Chondrocyte (in vitro differentiated cells): ENCODE measurements at regions not wholly inside any gene's neighbourhood (a gene's known extent, or its start where the extent isn't known, plus 50 kb on each side); places are given as distances from the start of the nearest gene placed in this dataset.

Source experiments
- DNase-seq: peaks from one replicate; pipeline ENCODE4 v3.0.0; 2021; ENCODE audit warnings: mixed read lengths, low spot score
- H3K27ac Mint-ChIP-seq: one replicate; pipeline ENCODE4 v1.8.0; 2021; ENCODE audit warnings: mild to moderate bottlenecking, moderate library complexity, mixed read lengths; ENCODE audit not compliant: unreplicated experiment
- H3K27me3 Mint-ChIP-seq: 2 replicates; pipeline ENCODE4 v1.8.0; 2021; ENCODE audit warnings: low read depth, mixed read lengths
- H3K36me3 Mint-ChIP-seq: 2 replicates; pipeline ENCODE4 v1.8.0; 2021; ENCODE audit warnings: low read depth, mixed read lengths
- H3K4me1 Mint-ChIP-seq: 2 replicates; pipeline ENCODE4 v1.8.0; 2021; ENCODE audit warnings: low read depth, mild to moderate bottlenecking, mixed read lengths
- H3K4me3 Mint-ChIP-seq: one replicate; pipeline ENCODE4 v1.8.0; 2021; ENCODE audit warnings: mild to moderate bottlenecking, moderate library complexity, mixed read lengths; ENCODE audit not compliant: unreplicated experiment
- H3K9me3 Mint-ChIP-seq: 2 replicates; pipeline ENCODE4 v1.8.0; 2021; ENCODE audit warnings: low read depth, mixed read lengths
- TF ChIP-seq, protein P1 (sequence below): fragments of 200-600 bp; sonication (generic); IDR thresholded peaks from 2 replicates; pipeline ENCODE4 v1.5.0; 2021; ENCODE audit warnings: antibody characterized with exemption, mild to moderate bottlenecking, moderate library complexity

DNA sequence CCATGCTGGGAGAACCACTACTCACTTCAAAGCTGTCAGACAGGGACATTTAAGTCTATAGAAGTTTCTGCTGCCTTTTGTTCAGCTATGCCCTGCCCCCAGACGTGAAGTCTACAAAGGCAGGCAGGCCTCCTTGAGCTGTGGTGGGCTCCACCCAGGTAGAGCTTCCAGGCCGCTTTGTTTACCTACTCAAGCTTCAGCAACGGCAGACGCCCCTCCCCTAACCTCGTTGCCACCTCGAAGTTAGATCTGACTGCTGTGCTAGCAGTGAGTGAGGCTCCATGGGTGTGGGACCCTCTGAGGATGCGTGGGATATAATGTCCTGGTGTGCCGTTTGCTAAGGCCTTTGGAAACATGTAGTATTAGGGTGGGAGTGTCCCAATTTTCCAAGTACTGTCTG, 276.7 kb downstream of the ZIC4 start:
- no peak overlapping the region for H3K4me3 Mint-ChIP-seq
- no peak overlapping the region for H3K27ac Mint-ChIP-seq
- peaks cover 12% of the 10 kb centered on the region for H3K9me3 Mint-ChIP-seq
- no peaks in the 10 kb centered on the region for H3K27me3 Mint-ChIP-seq
- no peak for DNase-seq
- peaks cover 3% of the 10 kb centered on the region for H3K36me3 Mint-ChIP-seq
- TF ChIP-seq, protein P1, sequence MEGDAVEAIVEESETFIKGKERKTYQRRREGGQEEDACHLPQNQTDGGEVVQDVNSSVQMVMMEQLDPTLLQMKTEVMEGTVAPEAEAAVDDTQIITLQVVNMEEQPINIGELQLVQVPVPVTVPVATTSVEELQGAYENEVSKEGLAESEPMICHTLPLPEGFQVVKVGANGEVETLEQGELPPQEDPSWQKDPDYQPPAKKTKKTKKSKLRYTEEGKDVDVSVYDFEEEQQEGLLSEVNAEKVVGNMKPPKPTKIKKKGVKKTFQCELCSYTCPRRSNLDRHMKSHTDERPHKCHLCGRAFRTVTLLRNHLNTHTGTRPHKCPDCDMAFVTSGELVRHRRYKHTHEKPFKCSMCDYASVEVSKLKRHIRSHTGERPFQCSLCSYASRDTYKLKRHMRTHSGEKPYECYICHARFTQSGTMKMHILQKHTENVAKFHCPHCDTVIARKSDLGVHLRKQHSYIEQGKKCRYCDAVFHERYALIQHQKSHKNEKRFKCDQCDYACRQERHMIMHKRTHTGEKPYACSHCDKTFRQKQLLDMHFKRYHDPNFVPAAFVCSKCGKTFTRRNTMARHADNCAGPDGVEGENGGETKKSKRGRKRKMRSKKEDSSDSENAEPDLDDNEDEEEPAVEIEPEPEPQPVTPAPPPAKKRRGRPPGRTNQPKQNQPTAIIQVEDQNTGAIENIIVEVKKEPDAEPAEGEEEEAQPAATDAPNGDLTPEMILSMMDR: no peak
- H3K4me1 Mint-ChIP-seq: no peaks in the 10 kb centered on the region

DNA sequence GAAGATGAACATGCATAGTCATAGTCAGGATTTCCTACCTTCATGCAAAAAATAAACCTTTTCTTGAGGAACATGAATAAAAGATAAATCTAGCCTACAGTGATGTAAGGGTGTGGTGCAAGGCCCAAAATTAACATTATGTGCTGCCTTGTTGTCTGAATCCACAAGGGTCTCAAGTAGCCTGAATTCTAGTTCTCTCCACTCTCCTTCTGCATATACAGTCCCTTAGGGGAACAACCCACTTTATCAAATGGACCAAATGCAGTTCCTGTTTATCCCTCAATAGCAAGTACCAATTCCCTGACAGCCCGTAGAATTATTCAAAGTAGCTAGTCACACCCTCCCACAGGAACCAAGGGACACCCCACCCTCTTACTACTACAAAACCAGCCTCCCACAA, 284.0 kb downstream of the ZIC4 start:
- TF ChIP-seq, protein P1: no peak
- H3K36me3 Mint-ChIP-seq: no peaks in the 10 kb centered on the region
- no peak for DNase-seq
- H3K4me3 Mint-ChIP-seq: no peak overlapping the region
- no peaks in the 10 kb centered on the region for H3K9me3 Mint-ChIP-seq
- H3K27ac Mint-ChIP-seq: no peak overlapping the region
- H3K4me1 Mint-ChIP-seq: peaks cover 8% of the 10 kb centered on the region
- no peaks in the 10 kb centered on the region for H3K27me3 Mint-ChIP-seq

DNA sequence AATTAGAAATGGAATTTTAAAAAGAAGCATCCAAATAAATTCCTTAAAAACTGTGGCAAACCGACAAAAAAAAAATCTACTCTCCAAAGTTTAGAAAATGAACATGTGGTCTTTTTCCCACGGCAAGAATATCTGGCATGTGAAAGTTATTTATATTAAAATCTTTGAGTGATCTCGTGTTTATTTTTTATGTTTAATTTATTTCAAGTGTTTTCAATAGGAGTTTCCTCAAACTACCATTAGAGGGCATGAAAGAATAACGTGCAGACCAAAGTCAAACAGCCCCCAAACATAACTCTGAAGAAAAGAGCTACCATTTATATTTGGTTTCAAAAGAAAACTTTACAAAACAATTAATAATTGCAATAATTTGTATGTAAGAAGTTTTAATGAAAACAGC, 286.4 kb downstream of the ZIC4 start:
- H3K9me3 Mint-ChIP-seq: no peaks in the 10 kb centered on the region

DNA sequence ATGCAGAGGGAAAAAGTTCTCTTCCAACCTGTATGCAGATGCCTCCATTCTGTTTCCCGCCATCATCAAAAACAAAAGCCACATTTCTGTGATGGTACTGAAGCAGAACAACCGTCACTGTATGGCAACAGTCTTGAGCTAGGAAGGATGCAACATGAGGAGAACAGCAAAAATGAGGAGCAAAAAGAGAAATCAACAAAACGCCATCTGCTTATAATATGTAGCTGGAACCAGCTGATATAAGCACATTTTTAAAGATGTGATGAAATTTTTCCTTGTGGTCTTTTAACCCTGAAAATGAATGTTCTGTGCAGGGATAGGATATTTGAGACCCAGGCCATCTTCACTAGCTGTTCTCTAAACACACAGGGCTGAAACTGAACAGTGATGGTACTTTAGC, 287.0 kb downstream of the ZIC4 start:
- peaks cover 8% of the 10 kb centered on the region for H3K4me1 Mint-ChIP-seq
- H3K9me3 Mint-ChIP-seq: no peaks in the 10 kb centered on the region
- no peak overlapping the region for H3K27ac Mint-ChIP-seq
- H3K4me3 Mint-ChIP-seq: no peak overlapping the region
- H3K27me3 Mint-ChIP-seq: no peaks in the 10 kb centered on the region
- TF ChIP-seq, protein P1: no peak
- no peaks in the 10 kb centered on the region for H3K36me3 Mint-ChIP-seq
- no peak for DNase-seq

More for the DNA sequence above, 286.4 kb downstream of the ZIC4 start:
- no peak for DNase-seq
- peaks cover 8% of the 10 kb centered on the region for H3K4me1 Mint-ChIP-seq
- no peak overlapping the region for H3K4me3 Mint-ChIP-seq
- no peaks in the 10 kb centered on the region for H3K36me3 Mint-ChIP-seq
- no peaks in the 10 kb centered on the region for H3K27me3 Mint-ChIP-seq
- H3K27ac Mint-ChIP-seq: peak overlapping the region; percentile 3
- TF ChIP-seq, protein P1: peak; percentile 89

DNA sequence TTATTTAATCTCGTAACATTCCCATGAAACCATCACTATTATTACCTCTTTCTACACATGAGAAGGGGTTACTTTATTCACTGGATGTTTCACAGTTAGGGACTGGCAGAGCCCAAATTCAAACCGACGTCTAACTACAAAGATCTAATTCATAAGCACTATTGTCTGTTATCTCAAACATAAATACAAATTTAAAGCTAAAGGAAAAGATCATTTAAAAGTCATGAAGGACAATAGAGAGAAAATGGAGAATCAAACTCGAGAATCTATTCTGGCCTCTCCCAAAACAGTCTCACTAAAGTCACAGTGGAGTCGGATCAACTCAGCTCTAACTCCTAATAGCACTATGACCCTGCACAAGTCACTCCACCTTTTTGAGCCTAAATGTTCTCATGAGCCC, 287.7 kb downstream of the ZIC4 start:
- H3K4me3 Mint-ChIP-seq: no peak overlapping the region
- TF ChIP-seq, protein P1: no peak
- H3K4me1 Mint-ChIP-seq: peaks cover 14% of the 10 kb centered on the region
- H3K36me3 Mint-ChIP-seq: no peaks in the 10 kb centered on the region
- no peak overlapping the region for H3K27ac Mint-ChIP-seq
- no peak for DNase-seq
- no peaks in the 10 kb centered on the region for H3K9me3 Mint-ChIP-seq
- H3K27me3 Mint-ChIP-seq: no peaks in the 10 kb centered on the region
